ENCODE measurements at regions not wholly inside any gene's neighbourhood (a gene's known extent, or its start where the extent isn't known, plus 50 kb on each side); places are given as distances from the start of the nearest gene placed in this dataset.

DNA sequence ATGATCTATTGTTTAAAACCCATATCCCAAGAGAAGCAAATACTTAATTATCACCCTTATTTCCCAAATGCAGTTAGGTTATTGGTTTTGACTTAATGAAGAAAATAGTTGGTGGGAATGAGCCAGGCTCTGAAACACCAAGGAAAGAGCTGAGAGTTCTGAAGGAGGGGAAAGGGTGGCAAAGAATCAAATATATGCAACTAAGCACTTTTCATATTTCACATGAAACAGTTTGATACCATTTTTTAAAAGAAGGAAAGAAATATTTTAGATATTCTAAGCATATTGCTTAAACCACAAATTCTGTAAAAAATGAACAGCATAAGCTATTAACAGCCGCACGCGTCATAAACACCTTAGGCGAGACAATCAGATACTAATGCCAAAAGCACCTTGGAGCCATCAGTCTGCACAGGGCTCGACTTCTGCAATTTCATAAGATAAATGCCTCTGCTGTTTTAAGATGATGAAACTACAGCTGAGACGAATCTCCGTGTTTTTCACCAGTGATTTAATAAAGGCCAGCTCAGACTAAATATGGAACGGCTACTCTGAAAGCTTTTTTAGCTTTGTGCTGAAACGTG lies 371.7 kb downstream of the EN1 start:
- no peaks in the 10 kb centered on the region for H3K9me3 ChIP-seq (ENCODE audit: control insufficient read depth in 3 of 3, low read length in 3 of 3)
- no peaks in the 10 kb centered on the region for H3K36me3 ChIP-seq (ENCODE audit: control insufficient read depth in 3 of 3, insufficient read depth in 3 of 3, low read length in 3 of 3)
- H3K4me1 ChIP-seq (ENCODE audit: control insufficient read depth in 3 of 3, insufficient read depth in 3 of 3, low read length in 3 of 3): no peaks in the 10 kb centered on the region
- no peaks in the 10 kb centered on the region for H3K27me3 ChIP-seq (ENCODE audit: control insufficient read depth in 3 of 3, insufficient read depth in 3 of 3, low read length in 3 of 3)
- H3K4me3 ChIP-seq (ENCODE audit: low read length in 3 of 3): no peak overlapping the region
- H3K27ac ChIP-seq (ENCODE audit: low read depth, low read length): no peak overlapping the region
- H3K9ac ChIP-seq (ENCODE audit: low read depth in 1 of 3, low read length in 3 of 3): no peak overlapping the region

DNA sequence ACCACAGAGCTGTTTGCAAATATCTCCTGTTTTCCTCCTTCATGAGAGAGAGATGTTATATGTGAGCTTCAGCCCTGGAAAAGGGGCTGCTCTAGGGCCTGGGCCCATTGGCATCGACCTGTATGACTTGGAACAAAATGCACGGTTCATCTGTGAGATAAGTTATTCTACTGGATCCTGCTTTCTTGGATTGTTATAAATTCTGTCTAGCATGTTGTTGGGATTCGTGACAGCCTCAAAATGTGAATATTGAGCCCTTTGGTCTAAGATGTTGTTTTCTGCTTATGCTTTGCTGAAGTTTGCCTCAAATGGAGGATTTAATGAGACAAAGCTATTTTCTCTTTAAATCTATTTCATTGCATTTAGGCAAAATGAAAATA lies 372.9 kb downstream of the EN1 start:
- Histone ChIP-seq H3K36me3 (ENCODE audit: control insufficient read depth in 3 of 3, insufficient read depth in 3 of 3, low read length in 3 of 3) (no peaks in the 10 kb centered on the region), H3K4me1 (ENCODE audit: control insufficient read depth in 3 of 3, insufficient read depth in 3 of 3, low read length in 3 of 3) (no peaks in the 10 kb centered on the region), H3K4me3 (ENCODE audit: low read length in 3 of 3) (no peak overlapping the region), H3K27me3 (ENCODE audit: control insufficient read depth in 3 of 3, insufficient read depth in 3 of 3, low read length in 3 of 3) (no peaks in the 10 kb centered on the region), H3K27ac (ENCODE audit: low read depth, low read length) (no peak overlapping the region), H3K9me3 (ENCODE audit: control insufficient read depth in 3 of 3, low read length in 3 of 3) (no peaks in the 10 kb centered on the region), H3K9ac (ENCODE audit: low read depth in 1 of 3, low read length in 3 of 3) (no peak overlapping the region)

DNA sequence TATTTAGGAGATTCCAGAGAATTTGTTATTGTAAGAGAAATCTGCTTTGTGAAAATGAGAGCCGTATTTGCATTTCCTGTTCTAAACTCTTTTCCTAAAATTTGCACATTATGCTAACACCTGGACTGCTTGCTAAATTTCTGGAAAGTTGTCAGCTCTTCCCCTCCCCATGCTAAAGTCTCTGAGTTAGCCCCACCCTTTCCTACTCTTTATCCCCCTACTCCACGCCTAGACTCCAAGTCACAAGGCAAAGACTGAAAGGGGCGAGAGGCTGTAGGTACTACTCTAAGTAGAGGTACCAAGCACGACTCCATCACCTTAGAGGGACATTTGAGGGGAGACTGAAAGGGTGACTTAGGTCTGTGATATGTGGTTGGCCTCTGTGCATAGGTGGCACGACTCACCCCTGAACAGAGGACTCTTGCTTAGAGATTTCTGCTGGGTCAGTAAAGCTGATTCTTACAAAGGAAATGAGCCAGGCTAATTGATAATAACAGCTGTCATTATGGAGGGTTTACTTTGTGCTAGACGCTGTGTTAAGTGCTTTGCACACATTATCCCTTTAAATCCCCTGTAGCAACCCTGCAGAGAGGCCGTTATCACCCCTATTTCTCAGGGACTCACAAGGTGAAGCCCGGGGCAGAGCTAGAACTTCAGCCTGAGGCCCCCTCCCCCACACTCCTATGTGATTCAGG lies 373.5 kb downstream of the EN1 start:
- Histone ChIP-seq H3K4me3 (ENCODE audit: low read length in 3 of 3) (no peak overlapping the region), H3K27ac (ENCODE audit: low read depth, low read length) (no peak overlapping the region), H3K27me3 (ENCODE audit: control insufficient read depth in 3 of 3, insufficient read depth in 3 of 3, low read length in 3 of 3) (peaks cover 0 to 3% (median 3%) of the 10 kb centered on the region in 3 donors), H3K9ac (ENCODE audit: low read depth in 1 of 3, low read length in 3 of 3) (no peak overlapping the region), H3K9me3 (ENCODE audit: control insufficient read depth in 3 of 3, low read length in 3 of 3) (no peaks in the 10 kb centered on the region), H3K36me3 (ENCODE audit: control insufficient read depth in 3 of 3, insufficient read depth in 3 of 3, low read length in 3 of 3) (no peaks in the 10 kb centered on the region), H3K4me1 (ENCODE audit: control insufficient read depth in 3 of 3, insufficient read depth in 3 of 3, low read length in 3 of 3) (no peaks in the 10 kb centered on the region)

DNA sequence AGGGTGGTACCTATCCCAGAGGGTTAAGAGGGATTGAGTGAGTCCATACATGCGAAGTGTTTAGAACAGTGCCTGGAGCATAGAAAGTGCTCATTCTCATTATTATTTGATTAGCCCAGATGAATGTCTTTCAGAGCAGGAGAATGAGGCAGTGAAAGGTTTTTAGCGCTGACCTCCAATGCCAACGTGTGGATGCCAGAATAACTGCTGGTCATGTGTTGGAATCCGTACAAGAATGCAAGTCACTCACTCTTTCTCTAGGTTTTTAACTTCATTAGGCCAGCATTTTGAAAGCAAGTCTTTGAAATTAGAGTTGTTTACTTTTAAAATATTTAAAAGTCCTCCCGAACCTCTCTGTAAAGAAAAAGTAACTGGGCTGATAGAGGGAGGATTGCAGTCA lies 374.2 kb downstream of the EN1 start:
- no peak overlapping the region for H3K27ac ChIP-seq (ENCODE audit: low read depth, low read length)
- no peaks in the 10 kb centered on the region for H3K9me3 ChIP-seq (ENCODE audit: control insufficient read depth in 3 of 3, low read length in 3 of 3)
- H3K9ac ChIP-seq (ENCODE audit: low read depth in 1 of 3, low read length in 3 of 3): no peak overlapping the region
- H3K4me1 ChIP-seq (ENCODE audit: control insufficient read depth in 3 of 3, insufficient read depth in 3 of 3, low read length in 3 of 3): no peaks in the 10 kb centered on the region
- peaks cover 0 to 8% (median 4%) of the 10 kb centered on the region in 3 donors for H3K27me3 ChIP-seq (ENCODE audit: control insufficient read depth in 3 of 3, insufficient read depth in 3 of 3, low read length in 3 of 3)
- no peaks in the 10 kb centered on the region for H3K36me3 ChIP-seq (ENCODE audit: control insufficient read depth in 3 of 3, insufficient read depth in 3 of 3, low read length in 3 of 3)
- H3K4me3 ChIP-seq (ENCODE audit: low read length in 3 of 3): no peak overlapping the region

DNA sequence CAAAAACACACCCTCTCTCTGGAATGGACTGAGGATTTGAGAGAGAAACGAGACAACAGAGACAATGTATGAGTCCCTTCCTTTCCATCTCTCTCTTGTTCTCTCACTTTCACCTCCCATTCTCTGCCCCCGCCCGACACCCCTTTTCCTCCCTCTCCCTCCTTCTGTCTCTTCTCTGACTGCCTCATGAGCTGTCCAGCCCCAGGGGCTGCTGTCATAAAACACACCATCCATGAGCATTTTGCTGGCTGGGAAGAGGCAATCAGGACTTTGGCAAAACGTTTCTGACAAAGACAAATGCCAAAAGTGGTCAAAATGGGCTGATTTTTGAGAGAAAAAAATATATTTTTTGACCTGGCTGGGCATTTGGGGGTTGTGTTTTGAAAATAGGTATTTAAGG lies 377.2 kb downstream of the EN1 start:
- Histone ChIP-seq H3K4me1 (ENCODE audit: control insufficient read depth in 3 of 3, insufficient read depth in 3 of 3, low read length in 3 of 3) (no peaks in the 10 kb centered on the region), H3K27me3 (ENCODE audit: control insufficient read depth in 3 of 3, insufficient read depth in 3 of 3, low read length in 3 of 3) (peaks cover 0 to 12% (median 4%) of the 10 kb centered on the region in 3 donors), H3K9ac (ENCODE audit: low read depth in 1 of 3, low read length in 3 of 3) (no peak overlapping the region), H3K4me3 (ENCODE audit: low read length in 3 of 3) (no peak overlapping the region), H3K9me3 (ENCODE audit: control insufficient read depth in 3 of 3, low read length in 3 of 3) (no peaks in the 10 kb centered on the region), H3K36me3 (ENCODE audit: control insufficient read depth in 3 of 3, insufficient read depth in 3 of 3, low read length in 3 of 3) (no peaks in the 10 kb centered on the region), H3K27ac (ENCODE audit: low read depth, low read length) (no peak overlapping the region)

DNA sequence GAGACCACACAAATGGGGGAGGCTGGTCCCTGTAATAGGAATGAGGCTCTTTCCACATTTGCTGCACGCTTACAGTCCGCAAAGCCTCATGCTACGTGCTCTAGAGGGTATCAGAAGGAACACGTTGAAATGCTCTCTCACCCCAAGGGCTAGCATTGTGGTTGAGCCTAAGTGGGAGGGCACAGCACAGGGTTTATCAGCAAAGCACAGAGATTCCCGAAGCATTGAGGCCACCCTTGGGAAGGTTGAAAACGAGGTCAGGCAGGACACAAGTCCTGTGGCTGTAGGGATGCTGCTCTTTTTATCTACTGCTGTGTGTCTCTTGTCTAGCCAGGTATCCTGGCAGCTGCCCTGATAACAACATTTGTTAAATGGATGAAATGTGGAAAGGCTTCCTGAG lies 378.3 kb downstream of the EN1 start:
- Histone ChIP-seq H3K27ac (ENCODE audit: low read depth, low read length) (no peak overlapping the region), H3K36me3 (ENCODE audit: control insufficient read depth in 3 of 3, insufficient read depth in 3 of 3, low read length in 3 of 3) (no peaks in the 10 kb centered on the region), H3K4me1 (ENCODE audit: control insufficient read depth in 3 of 3, insufficient read depth in 3 of 3, low read length in 3 of 3) (no peaks in the 10 kb centered on the region), H3K27me3 (ENCODE audit: control insufficient read depth in 3 of 3, insufficient read depth in 3 of 3, low read length in 3 of 3) (peaks cover 0 to 12% (median 4%) of the 10 kb centered on the region in 3 donors), H3K4me3 (ENCODE audit: low read length in 3 of 3) (no peak overlapping the region), H3K9ac (ENCODE audit: low read depth in 1 of 3, low read length in 3 of 3) (no peak overlapping the region), H3K9me3 (ENCODE audit: control insufficient read depth in 3 of 3, low read length in 3 of 3) (no peaks in the 10 kb centered on the region)

DNA sequence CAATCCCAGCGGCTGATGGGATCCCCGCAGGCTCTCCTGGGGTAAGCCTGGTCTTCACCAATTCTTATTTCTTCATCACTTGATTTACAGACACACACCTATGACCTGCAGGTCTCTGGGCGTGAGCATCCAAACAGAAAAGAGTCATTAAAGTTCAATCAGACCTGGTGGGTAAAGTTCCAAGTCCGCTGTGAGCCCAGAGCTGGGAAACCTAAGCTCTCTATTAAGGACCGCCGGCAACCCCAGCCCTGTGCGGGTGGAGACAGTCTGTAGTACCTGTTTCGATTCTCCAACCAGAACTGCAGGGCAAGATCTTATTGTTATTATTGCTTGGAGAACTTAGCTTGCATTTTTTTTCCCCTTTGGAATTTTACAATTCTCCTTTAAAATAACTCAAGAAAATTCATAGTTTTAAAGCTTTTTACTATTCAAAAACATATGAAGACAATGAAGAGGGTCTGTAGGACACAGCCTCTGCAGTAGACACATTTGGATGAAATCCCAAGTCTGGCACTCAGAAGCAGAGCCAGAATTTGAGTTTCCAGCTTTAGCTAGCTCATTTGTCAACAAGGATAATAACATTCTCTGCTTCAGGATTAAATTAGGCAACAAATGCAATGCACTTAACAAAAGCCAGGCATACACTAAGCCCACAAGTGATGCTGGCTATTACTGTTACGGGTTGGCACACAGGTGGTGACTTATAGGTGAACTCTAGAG lies 376.4 kb downstream of the INSIG2 start:
- Histone ChIP-seq H3K4me1 (ENCODE audit: control insufficient read depth in 3 of 3, insufficient read depth in 3 of 3, low read length in 3 of 3) (no peaks in the 10 kb centered on the region), H3K9ac (ENCODE audit: low read depth in 1 of 3, low read length in 3 of 3) (no peak overlapping the region), H3K27ac (ENCODE audit: low read depth, low read length) (no peak overlapping the region), H3K4me3 (ENCODE audit: low read length in 3 of 3) (no peak overlapping the region), H3K36me3 (ENCODE audit: control insufficient read depth in 3 of 3, insufficient read depth in 3 of 3, low read length in 3 of 3) (no peaks in the 10 kb centered on the region), H3K9me3 (ENCODE audit: control insufficient read depth in 3 of 3, low read length in 3 of 3) (no peaks in the 10 kb centered on the region), H3K27me3 (ENCODE audit: control insufficient read depth in 3 of 3, insufficient read depth in 3 of 3, low read length in 3 of 3) (peaks cover 0 to 12% (median 4%) of the 10 kb centered on the region in 3 donors)

DNA sequence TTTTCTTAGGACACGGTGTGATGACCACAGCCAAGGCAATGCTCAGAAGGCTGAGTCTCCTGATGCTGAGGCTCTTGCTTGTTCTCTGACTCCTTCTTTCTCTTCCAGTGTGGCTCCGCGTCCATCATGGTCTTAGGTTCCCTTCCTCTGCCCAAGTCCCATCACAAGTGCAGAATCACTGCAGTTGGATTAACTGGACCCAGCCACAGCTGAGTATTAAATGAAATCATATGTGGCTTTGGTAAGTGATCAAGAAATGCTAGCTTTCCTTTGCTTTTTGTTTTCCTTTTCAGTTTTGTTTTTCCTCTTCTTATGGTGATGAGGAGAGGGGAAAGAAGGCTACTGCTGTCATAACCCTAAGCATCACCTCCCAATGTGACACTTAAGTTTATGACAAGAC lies 375.8 kb downstream of the INSIG2 start:
- no peak overlapping the region for H3K4me3 ChIP-seq (ENCODE audit: low read length in 3 of 3)
- H3K36me3 ChIP-seq (ENCODE audit: control insufficient read depth in 3 of 3, insufficient read depth in 3 of 3, low read length in 3 of 3): no peaks in the 10 kb centered on the region
- no peaks in the 10 kb centered on the region for H3K4me1 ChIP-seq (ENCODE audit: control insufficient read depth in 3 of 3, insufficient read depth in 3 of 3, low read length in 3 of 3)
- H3K9ac ChIP-seq (ENCODE audit: low read depth in 1 of 3, low read length in 3 of 3): no peak overlapping the region
- no peaks in the 10 kb centered on the region for H3K9me3 ChIP-seq (ENCODE audit: control insufficient read depth in 3 of 3, low read length in 3 of 3)
- H3K27me3 ChIP-seq (ENCODE audit: control insufficient read depth in 3 of 3, insufficient read depth in 3 of 3, low read length in 3 of 3): peaks cover 0 to 10% (median 2%) of the 10 kb centered on the region in 3 donors
- H3K27ac ChIP-seq (ENCODE audit: low read depth, low read length): no peak overlapping the region

DNA sequence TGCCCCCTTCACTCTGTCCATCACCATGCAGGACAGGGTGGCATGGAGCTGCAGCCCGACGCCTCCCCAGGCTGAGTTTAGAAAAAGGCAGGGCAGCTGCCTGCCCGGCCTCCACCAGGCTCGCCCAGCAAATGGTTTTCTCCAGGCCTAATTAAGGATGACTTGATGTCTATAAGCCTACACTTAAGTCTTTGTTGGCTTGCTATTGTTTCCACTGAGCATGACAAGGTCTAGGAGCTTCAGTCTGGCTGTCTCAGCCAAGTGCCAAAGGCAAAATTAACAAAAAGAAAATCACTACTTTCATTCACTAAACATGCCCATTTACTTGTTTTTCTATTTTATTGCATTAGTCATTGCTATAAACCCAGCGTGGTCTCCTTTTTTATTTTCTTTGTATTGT lies 372.2 kb downstream of the INSIG2 start:
- no peaks in the 10 kb centered on the region for H3K4me1 ChIP-seq (ENCODE audit: control insufficient read depth in 3 of 3, insufficient read depth in 3 of 3, low read length in 3 of 3)
- no peaks in the 10 kb centered on the region for H3K36me3 ChIP-seq (ENCODE audit: control insufficient read depth in 3 of 3, insufficient read depth in 3 of 3, low read length in 3 of 3)
- peaks cover 0 to 3% (median 0%) of the 10 kb centered on the region in 3 donors for H3K27me3 ChIP-seq (ENCODE audit: control insufficient read depth in 3 of 3, insufficient read depth in 3 of 3, low read length in 3 of 3)
- H3K9me3 ChIP-seq (ENCODE audit: control insufficient read depth in 3 of 3, low read length in 3 of 3): no peaks in the 10 kb centered on the region
- H3K27ac ChIP-seq (ENCODE audit: low read depth, low read length): no peak overlapping the region
- no peak overlapping the region for H3K4me3 ChIP-seq (ENCODE audit: low read length in 3 of 3)
- no peak overlapping the region for H3K9ac ChIP-seq (ENCODE audit: low read depth in 1 of 3, low read length in 3 of 3)

DNA sequence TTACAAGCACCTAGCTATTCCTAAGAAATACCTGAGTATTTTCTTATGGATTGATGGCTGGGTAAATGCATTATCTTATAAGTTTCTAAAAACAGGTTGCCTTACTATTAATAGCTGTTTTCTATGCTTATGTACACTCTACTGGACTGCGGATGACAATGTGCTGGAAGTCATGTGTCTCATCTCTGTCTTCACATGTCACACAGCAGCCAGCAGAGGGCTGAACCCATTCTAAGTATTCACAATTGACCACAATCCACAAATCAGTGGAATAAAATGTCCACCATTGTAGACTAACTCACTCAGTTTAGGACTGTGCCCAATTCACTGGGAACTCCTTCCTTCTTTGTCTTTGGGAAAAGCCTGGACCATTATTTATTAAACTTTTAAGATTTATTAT lies 371.2 kb downstream of the INSIG2 start:
- Histone ChIP-seq H3K4me3 (ENCODE audit: low read length in 3 of 3) (no peak overlapping the region), H3K27me3 (ENCODE audit: control insufficient read depth in 3 of 3, insufficient read depth in 3 of 3, low read length in 3 of 3) (peaks cover 0 to 3% (median 0%) of the 10 kb centered on the region in 3 donors), H3K9ac (ENCODE audit: low read depth in 1 of 3, low read length in 3 of 3) (no peak overlapping the region), H3K36me3 (ENCODE audit: control insufficient read depth in 3 of 3, insufficient read depth in 3 of 3, low read length in 3 of 3) (no peaks in the 10 kb centered on the region), H3K9me3 (ENCODE audit: control insufficient read depth in 3 of 3, low read length in 3 of 3) (no peaks in the 10 kb centered on the region), H3K4me1 (ENCODE audit: control insufficient read depth in 3 of 3, insufficient read depth in 3 of 3, low read length in 3 of 3) (no peaks in the 10 kb centered on the region), H3K27ac (ENCODE audit: low read depth, low read length) (no peak overlapping the region)

All from skeletal muscle tissue (tissue), 3 donors.